Endothelial cell of umbilical vein (primary cell): ENCODE measurements at regions not wholly inside any gene's neighbourhood (a gene's known extent, or its start where the extent isn't known, plus 50 kb on each side); places are given as distances from the start of the nearest gene placed in this dataset.
A peak's percentile ranks its signal among the peaks of the same experiment; 100 is the strongest.

Experiments
- BruUV-seq: library from RNA; stranded (reverse); fragments of 400-500 nt; replicated peaks from 2 replicates; lab custom pipeline; 2021; lab: Mats Ljungman, UMichigan
- CTCF ChIA-PET: fragments of 300-600, 350-600 bp; sonication (Branson Sonifier 250); formaldehyde crosslinking; loops from one replicate; lab custom pipeline; 2021; ENCODE audit warnings: antibody characterized with exemption, inconsistent platforms; lab: Charles Lee
- POLR2A ChIA-PET: fragments of 300-600, 350-600 bp; sonication (Branson Sonifier 250); formaldehyde crosslinking; loops from one replicate; lab custom pipeline; 2021; ENCODE audit warnings: antibody characterized with exemption, inconsistent platforms; lab: Charles Lee
- DNase-seq: peaks from one replicate; pipeline ENCODE4 v3.0.0-alpha.2; 2011; ENCODE audit warnings: low read depth, low spot score
- FAIRE-seq: peaks from 2 replicates; lab custom pipeline; 2011; peaks lifted over from hg19 to GRCh38; lab: Jason Lieb, UNC
- H2AFZ ChIP-seq: 2 replicates; pipeline ENCODE4 v1.6.0; 2012; ENCODE audit warnings: low read depth, low read length, control low read depth, inconsistent platforms
- H3K27ac ChIP-seq: 2 replicates; pipeline ENCODE4 v1.5.1; 2011; ENCODE audit warnings: low read depth, mild to moderate bottlenecking, control low read depth, low read length, moderate library complexity; ENCODE audit not compliant: insufficient read depth
- H3K27me3 ChIP-seq, 2 experiments: 2 replicates each; pipeline versions ENCODE4 v1.6.0 to v1.6.1; 2011; ENCODE audit warnings: low read length in 2 of 2, mixed read lengths in 1 of 2; ENCODE audit not compliant: control insufficient read depth in 2 of 2, insufficient read depth in 2 of 2
- H3K36me3 ChIP-seq, 2 experiments: 2 replicates in 1 of 2; 3 replicates in 1 of 2; pipeline ENCODE4 v1.5.1; 2011; ENCODE audit warnings: low read length in 2 of 2, mild to moderate bottlenecking in 1 of 2, moderate library complexity in 1 of 2; ENCODE audit not compliant: control insufficient read depth in 2 of 2, insufficient read depth in 2 of 2; ENCODE audit errors: extremely low read depth in 1 of 2
- H3K4me1 ChIP-seq: 3 replicates; pipeline ENCODE4 v1.5.1; 2011; ENCODE audit warnings: mild to moderate bottlenecking, low read length; ENCODE audit not compliant: control insufficient read depth, insufficient read depth; ENCODE audit errors: extremely low read depth
- H3K4me2 ChIP-seq: 2 replicates; pipeline ENCODE4 v1.6.1; 2011; ENCODE audit warnings: low read length, control low read depth, mixed read lengths; ENCODE audit not compliant: insufficient read depth
- H3K4me3 ChIP-seq, 3 experiments: fragments of 200-600 bp in 1 of 3; sonication (generic), shearing (Covaris generic) in 1 of 3; replicated peaks in 1 of 3; 2 replicates each; pipeline ENCODE4 v1.5.1; 2011 to 2016; ENCODE audit warnings: control low read depth in 3 of 3, low read length in 3 of 3, mild to moderate bottlenecking in 2 of 3, inconsistent platforms in 1 of 3, low read depth in 1 of 3, moderate library complexity in 1 of 3; ENCODE audit not compliant: insufficient read depth in 1 of 3
- H3K79me2 ChIP-seq: 2 replicates; pipeline ENCODE4 v1.6.0; 2012; ENCODE audit warnings: low read length, inconsistent platforms; ENCODE audit not compliant: control insufficient read depth, insufficient read depth
- H3K9ac ChIP-seq: replicated peaks from 2 replicates; pipeline ENCODE3; 2011; ENCODE audit warnings: low read length, control low read depth; ENCODE audit not compliant: insufficient read depth; ENCODE audit errors: extremely low read depth
- H3K9me1 ChIP-seq: replicated peaks from 3 replicates; pipeline ENCODE4 v1.6.0; 2011; ENCODE audit warnings: mild to moderate bottlenecking, low read length; ENCODE audit not compliant: control insufficient read depth, insufficient read depth; ENCODE audit errors: extremely low read depth
- H3K9me3 ChIP-seq: replicated peaks from 2 replicates; pipeline ENCODE4 v1.5.1; 2012; ENCODE audit warnings: low read length, inconsistent platforms; ENCODE audit not compliant: control insufficient read depth, insufficient read depth
- H4K20me1 ChIP-seq: replicated peaks from 2 replicates; pipeline ENCODE3; 2011; ENCODE audit warnings: mild to moderate bottlenecking, low read length; ENCODE audit not compliant: control insufficient read depth, insufficient read depth; ENCODE audit errors: extremely low read depth
- EZH2 ChIP-seq: IDR thresholded peaks from 2 replicates; pipeline ENCODE4 v1.6.1; 2012; ENCODE audit warnings: borderline replicate concordance, low read depth, mild to moderate bottlenecking, moderate library complexity, low read length, inconsistent platforms; ENCODE audit not compliant: severe bottlenecking
- FOS ChIP-seq: IDR thresholded peaks from 2 replicates; pipeline ENCODE4 v1.6.1; 2011; ENCODE audit warnings: mild to moderate bottlenecking, low read length, moderate library complexity, borderline replicate concordance; ENCODE audit not compliant: insufficient read depth
- GATA2 ChIP-seq: IDR thresholded peaks from 2 replicates; pipeline ENCODE4 v1.7.0; 2011; ENCODE audit warnings: low read depth, mild to moderate bottlenecking, moderate library complexity, mixed read lengths, low read length; ENCODE audit not compliant: insufficient read length, insufficient read depth
- MAX ChIP-seq: IDR thresholded peaks from 2 replicates; pipeline ENCODE4 v1.6.1; 2011; ENCODE audit not compliant: insufficient read depth, insufficient read length
- POLR2A ChIP-seq: IDR thresholded peaks from 2 replicates; pipeline ENCODE4 v1.6.1; 2012; ENCODE audit warnings: low read depth, mild to moderate bottlenecking, control low read depth, low read length
- POLR2AphosphoS5 ChIP-seq: IDR thresholded peaks from 2 replicates; pipeline ENCODE4 v1.6.1; 2012; ENCODE audit warnings: low read depth, mild to moderate bottlenecking, control low read depth, low read length, moderate library complexity; ENCODE audit not compliant: insufficient read depth
- dilution Hi-C: fragments of 300-500 bp; cut with MboI; formaldehyde crosslinking; loops from one replicate; pipeline ENCODE4 v1.15.0; 2019; ENCODE audit warnings: low sequenced_read_pairs; ENCODE audit not compliant: extremely low pct_ligation_motif_present
- intact Hi-C: fragments of 100-400 bp; cut with micrococcal nuclease; formaldehyde crosslinking; loops from one replicate; pipeline ENCODE4 v1.10.0; 2022
- TF ChIP-seq, protein P1 (sequence below), 2 donors: IDR thresholded peaks; 1 replicate in 1 of 2; 2 replicates in 1 of 2; pipeline ENCODE4 v1.5.1; 2011; ENCODE audit warnings: low read length in 2 of 2, mild to moderate bottlenecking in 2 of 2, moderate library complexity in 2 of 2, control low read depth in 1 of 2, inconsistent platforms in 1 of 2, low read depth in 1 of 2; ENCODE audit not compliant: insufficient read depth in 1 of 2; ENCODE audit errors: extremely low read depth in 1 of 2

GRCh38 chr14:89603938-89604480 lies 187.0 kb upstream of the FOXN3 start:
- Histone ChIP-seq H3K9ac (no peak overlapping the region), H2AFZ (no peak overlapping the region), H3K79me2 (peaks cover 8% of the 10 kb centered on the region), H3K4me3 (no peak overlapping the region), H4K20me1 (no peaks in the 10 kb centered on the region), H3K9me1 (no peaks in the 10 kb centered on the region), H3K27me3 (no peaks in the 10 kb centered on the region), H3K9me3 (no peaks in the 10 kb centered on the region), H3K36me3 (no peaks in the 10 kb centered on the region), H3K27ac (no peak overlapping the region), H3K4me1 (no peaks in the 10 kb centered on the region), H3K4me2 (no peak overlapping the region)
- DNase-seq, result peak; percentile 58
- POLR2A ChIA-PET, result interaction anchor here (0.7 kb wide), 1 partner anchor 174 kb away, joined by 3 read pairs; no protein-coding TSS in a partner anchor
- CTCF ChIA-PET, result no interaction called here
- intact Hi-C loops, result no loop called here
- no TSS peak for BruUV-seq
- TF ChIP-seq POLR2A (no peak), MAX (no peak), GATA2 (no peak), POLR2AphosphoS5 (no peak), FOS (no peak), EZH2 (no peak)
- TF ChIP-seq, protein P1, sequence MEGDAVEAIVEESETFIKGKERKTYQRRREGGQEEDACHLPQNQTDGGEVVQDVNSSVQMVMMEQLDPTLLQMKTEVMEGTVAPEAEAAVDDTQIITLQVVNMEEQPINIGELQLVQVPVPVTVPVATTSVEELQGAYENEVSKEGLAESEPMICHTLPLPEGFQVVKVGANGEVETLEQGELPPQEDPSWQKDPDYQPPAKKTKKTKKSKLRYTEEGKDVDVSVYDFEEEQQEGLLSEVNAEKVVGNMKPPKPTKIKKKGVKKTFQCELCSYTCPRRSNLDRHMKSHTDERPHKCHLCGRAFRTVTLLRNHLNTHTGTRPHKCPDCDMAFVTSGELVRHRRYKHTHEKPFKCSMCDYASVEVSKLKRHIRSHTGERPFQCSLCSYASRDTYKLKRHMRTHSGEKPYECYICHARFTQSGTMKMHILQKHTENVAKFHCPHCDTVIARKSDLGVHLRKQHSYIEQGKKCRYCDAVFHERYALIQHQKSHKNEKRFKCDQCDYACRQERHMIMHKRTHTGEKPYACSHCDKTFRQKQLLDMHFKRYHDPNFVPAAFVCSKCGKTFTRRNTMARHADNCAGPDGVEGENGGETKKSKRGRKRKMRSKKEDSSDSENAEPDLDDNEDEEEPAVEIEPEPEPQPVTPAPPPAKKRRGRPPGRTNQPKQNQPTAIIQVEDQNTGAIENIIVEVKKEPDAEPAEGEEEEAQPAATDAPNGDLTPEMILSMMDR (IDR thresholded peaks at IDR 0.05; ENCODE audit: extremely low read depth in 1 of 2, insufficient read depth in 1 of 2, low read depth in 1 of 2, low read length in 2 of 2), result no peak
- dilution Hi-C loops, result no loop called here
- no peak for FAIRE-seq
